HG03342 (cell line): ENCODE measurements at regions not wholly inside any gene's neighbourhood (a gene's known extent, or its start where the extent isn't known, plus 50 kb on each side); places are given as distances from the start of the nearest gene placed in this dataset.
A peak's percentile ranks its signal among the peaks of the same experiment; 100 is the strongest.

ENCODE experiments used
- ATAC-seq: cut with Tn5 transposase; IDR thresholded peaks from one replicate; pipeline ENCODE4 v1.9.1; 2021; ENCODE audit warnings: mild to moderate bottlenecking, moderate library complexity; ENCODE audit not compliant: unreplicated experiment

- no peak for ATAC-seq
Observed at GRCh38 chr21:35361988-35362387, 312.9 kb upstream of the RUNX1 start.

GRCh38 chr21:35360870-35361570, 311.9 kb upstream of the RUNX1 start:
- no peak for ATAC-seq

GRCh38 chr21:35359076-35359475, 310.0 kb upstream of the RUNX1 start:
- ATAC-seq, result no peak

- ATAC-seq, result no peak
Observed at GRCh38 chr21:35358008-35358407, 308.9 kb upstream of the RUNX1 start.

GRCh38 chr21:35357041-35357780, 308.1 kb upstream of the RUNX1 start:
- no peak for ATAC-seq

GRCh38 chr21:35354078-35354477, 305.0 kb upstream of the RUNX1 start:
- ATAC-seq, result no peak

GRCh38 chr21:35352793-35353192, 303.7 kb upstream of the RUNX1 start:
- no peak for ATAC-seq

GRCh38 chr21:35352066-35352770, 303.1 kb upstream of the RUNX1 start:
- no peak for ATAC-seq

- no peak for ATAC-seq
Observed at GRCh38 chr21:35351434-35351833, 302.3 kb upstream of the RUNX1 start.

GRCh38 chr21:35350965-35351364, 301.9 kb upstream of the RUNX1 start:
- no peak for ATAC-seq

- ATAC-seq, result no peak
Observed at GRCh38 chr21:35349376-35350080, 300.4 kb upstream of the RUNX1 start.

- no peak for ATAC-seq
Observed at GRCh38 chr21:35348686-35349085, 299.6 kb upstream of the RUNX1 start.

GRCh38 chr21:35346697-35347096, 297.6 kb upstream of the RUNX1 start:
- ATAC-seq, result no peak

GRCh38 chr21:35345954-35346353, 296.9 kb upstream of the RUNX1 start:
- no peak for ATAC-seq

GRCh38 chr21:35344582-35344981, 295.5 kb upstream of the RUNX1 start:
- no peak for ATAC-seq

- no peak for ATAC-seq
Observed at GRCh38 chr21:35343046-35343819, 294.1 kb upstream of the RUNX1 start.

- ATAC-seq, result peak; percentile 47
Observed at GRCh38 chr21:35342440-35342839, 293.3 kb upstream of the RUNX1 start.

GRCh38 chr21:35340273-35340672, 291.2 kb upstream of the RUNX1 start:
- ATAC-seq, result no peak

- no peak for ATAC-seq
Observed at GRCh38 chr21:35338881-35339632, 290.0 kb upstream of the RUNX1 start.

- ATAC-seq, result no peak
Observed at GRCh38 chr21:35338281-35338680, 289.2 kb upstream of the RUNX1 start.
